ENCODE measurements at regions not wholly inside any gene's neighbourhood (a gene's known extent, or its start where the extent isn't known, plus 50 kb on each side); places are given as distances from the start of the nearest gene placed in this dataset.

GRCh38 chr9:93830606-93831005 lies 124.5 kb downstream of the BARX1 start:
- no peak for TF ChIP-seq CTCF (IDR thresholded peaks at IDR 0.05)
- no peak for TF ChIP-seq EP300 (IDR thresholded peaks at IDR 0.05)
- TF ChIP-seq POLR2A (IDR thresholded peaks at IDR 0.05) = no peak
- no peak for TF ChIP-seq POLR2AphosphoS5 (IDR thresholded peaks at IDR 0.05)

Measured in upper lobe of left lung (tissue), 4 donors.